ENCODE measurements at regions not wholly inside any gene's neighbourhood (a gene's known extent, or its start where the extent isn't known, plus 50 kb on each side); places are given as distances from the start of the nearest gene placed in this dataset.

- DNase-seq = no peak
Observed at GRCh38 chr20:24868959-24869358, 80.1 kb upstream of the CST7 start.

GRCh38 chr20:24870057-24870456, 79.0 kb upstream of the CST7 start:
- DNase-seq = no peak

- no peak for DNase-seq
Observed at GRCh38 chr20:24870881-24871280, 78.2 kb upstream of the CST7 start.

GRCh38 chr20:24871480-24872213, 77.4 kb upstream of the CST7 start:
- no peak for DNase-seq

GRCh38 chr20:24872291-24873024, 76.6 kb upstream of the CST7 start:
- DNase-seq = no peak

GRCh38 chr20:24873025-24873620, 75.9 kb upstream of the CST7 start:
- no peak for DNase-seq

GRCh38 chr20:24875078-24875477, 74.0 kb upstream of the CST7 start:
- no peak for DNase-seq

GRCh38 chr20:24877652-24878051, 71.4 kb upstream of the CST7 start:
- no peak for DNase-seq

- no peak for DNase-seq
Observed at GRCh38 chr20:24878657-24879056, 70.4 kb upstream of the CST7 start.

- no peak for DNase-seq
Observed at GRCh38 chr20:24879875-24880274, 69.2 kb upstream of the CST7 start.

GRCh38 chr20:24880356-24880755, 68.7 kb upstream of the CST7 start:
- no peak for DNase-seq

GRCh38 chr20:24890286-24890685, 58.8 kb upstream of the CST7 start:
- no peak for DNase-seq

- DNase-seq = no peak
Observed at GRCh38 chr20:24891546-24892393, 57.3 kb upstream of the CST7 start.

- DNase-seq = no peak
Observed at GRCh38 chr20:24892522-24892921, 56.5 kb upstream of the CST7 start.

GRCh38 chr20:24892931-24893330, 56.1 kb upstream of the CST7 start:
- no peak for DNase-seq

- no peak for DNase-seq
Observed at GRCh38 chr20:24894488-24894887, 54.6 kb upstream of the CST7 start.

- DNase-seq = no peak
Observed at GRCh38 chr20:24894967-24895366, 54.1 kb upstream of the CST7 start.

- no peak for DNase-seq
Observed at GRCh38 chr20:24895431-24895830, 53.6 kb upstream of the CST7 start.

- no peak for DNase-seq
Observed at GRCh38 chr20:24895898-24896658, 53.0 kb upstream of the CST7 start.

GRCh38 chr20:24896984-24897383, 52.1 kb upstream of the CST7 start:
- no peak for DNase-seq

GRCh38 chr20:24897974-24898373, 51.1 kb upstream of the CST7 start:
- DNase-seq = no peak
